ENCODE measurements at regions not wholly inside any gene's neighbourhood (a gene's known extent, or its start where the extent isn't known, plus 50 kb on each side); places are given as distances from the start of the nearest gene placed in this dataset.

DNA sequence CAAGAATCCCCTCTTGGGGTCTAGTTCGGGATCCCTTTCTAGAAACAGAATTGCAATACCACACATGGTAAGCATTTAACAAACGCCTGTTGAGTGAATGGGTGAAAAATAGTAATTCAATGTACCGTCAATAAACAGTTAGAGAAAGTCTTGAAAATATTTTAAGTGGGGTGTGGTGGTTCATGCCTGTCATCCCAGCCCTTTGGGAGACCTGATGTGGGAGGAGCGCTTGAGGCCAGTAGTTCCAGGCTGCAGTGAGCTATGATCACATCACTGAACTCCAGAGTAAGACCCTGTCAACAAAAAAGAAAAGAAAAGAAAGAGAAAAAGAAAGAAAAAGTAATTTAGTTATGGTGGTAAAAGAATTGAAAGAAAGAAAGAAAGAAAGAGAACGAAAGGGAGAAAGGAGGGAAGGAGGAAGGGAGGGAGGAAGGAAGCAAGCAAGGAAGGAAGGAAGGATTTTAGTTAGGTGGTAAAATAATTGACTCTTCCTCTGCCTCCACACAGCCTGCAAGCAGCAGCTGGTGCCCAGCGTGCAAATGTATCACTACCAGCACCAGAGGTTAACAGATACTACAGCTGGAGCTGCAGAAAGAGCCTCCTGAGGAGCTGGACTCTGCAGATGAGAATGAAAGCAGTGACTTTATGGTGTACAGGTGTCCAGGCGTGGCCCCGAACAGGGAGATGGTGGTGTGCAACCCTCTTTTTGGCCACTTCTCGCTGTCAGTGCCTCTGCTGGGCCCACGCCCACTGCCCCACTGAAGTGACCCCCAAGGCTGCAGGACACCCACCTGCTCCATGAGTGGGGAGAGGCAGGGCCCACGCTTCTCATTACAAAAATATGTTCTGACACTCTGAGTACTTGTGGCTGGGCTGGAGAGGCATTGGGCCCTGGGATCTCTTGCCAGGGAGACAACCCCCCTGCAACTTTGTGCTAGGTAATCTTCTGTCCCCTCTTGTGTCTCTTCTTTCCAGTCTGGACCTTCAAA, 135.4 kb downstream of the BAMBI start:
- DNase-seq = no peak

DNA sequence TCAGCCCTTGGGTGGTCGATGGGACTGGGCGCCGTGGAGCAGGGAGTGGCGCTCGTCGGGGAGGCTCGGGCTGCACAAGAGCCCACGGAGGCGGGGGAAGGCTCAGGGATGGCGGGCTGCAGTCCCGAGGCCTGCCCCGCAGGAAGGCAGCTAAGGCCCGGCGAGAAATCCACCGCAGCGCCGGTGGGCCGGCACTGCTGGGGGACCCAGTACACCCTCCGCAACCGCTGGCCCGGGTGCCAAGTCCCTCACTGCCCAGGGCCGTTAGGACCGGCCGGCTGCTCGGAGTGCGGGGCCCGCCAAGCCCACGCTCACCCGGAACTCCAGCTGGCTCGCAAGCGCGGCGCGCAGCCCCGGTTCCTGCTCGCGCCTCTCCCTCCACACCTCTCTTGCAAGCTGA, 138.4 kb downstream of the BAMBI start:
- DNase-seq = no peak

DNA sequence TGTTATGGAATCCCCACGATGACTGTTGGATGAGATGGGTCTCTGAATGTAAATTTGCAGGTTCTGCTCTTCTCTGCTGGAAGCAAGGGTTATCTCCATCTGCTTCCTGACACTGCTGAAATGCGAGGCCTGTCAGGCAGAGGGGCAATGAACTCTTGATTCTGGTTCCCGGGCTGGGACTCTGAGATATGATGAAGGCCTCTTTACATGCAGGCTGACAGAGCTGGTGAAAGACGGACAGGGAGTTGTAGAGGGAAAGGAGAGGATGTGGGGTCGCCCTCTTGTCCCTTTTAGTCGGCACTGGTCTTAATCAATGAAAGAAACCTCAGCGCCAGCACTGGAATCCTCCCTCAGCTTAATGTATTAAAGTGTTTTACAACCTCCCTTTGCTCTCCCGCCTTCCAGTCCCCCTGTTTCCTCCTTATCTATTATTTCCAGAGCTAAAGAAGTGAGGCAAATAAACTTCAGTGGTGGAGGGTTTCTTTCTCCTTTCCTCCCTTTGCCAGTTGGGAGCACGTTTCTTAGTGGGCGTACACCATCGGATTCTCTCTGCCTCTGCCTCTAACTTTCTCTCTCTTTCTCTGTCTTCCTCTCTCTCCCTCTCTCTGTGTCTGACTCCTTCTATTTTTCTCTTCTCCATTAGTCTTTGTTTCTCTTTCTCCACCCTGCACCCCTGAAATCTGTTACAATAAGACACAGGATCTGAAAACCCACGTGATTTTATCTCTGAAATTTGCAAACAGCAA, 145.6 kb downstream of the BAMBI start:
- no peak for DNase-seq

DNA sequence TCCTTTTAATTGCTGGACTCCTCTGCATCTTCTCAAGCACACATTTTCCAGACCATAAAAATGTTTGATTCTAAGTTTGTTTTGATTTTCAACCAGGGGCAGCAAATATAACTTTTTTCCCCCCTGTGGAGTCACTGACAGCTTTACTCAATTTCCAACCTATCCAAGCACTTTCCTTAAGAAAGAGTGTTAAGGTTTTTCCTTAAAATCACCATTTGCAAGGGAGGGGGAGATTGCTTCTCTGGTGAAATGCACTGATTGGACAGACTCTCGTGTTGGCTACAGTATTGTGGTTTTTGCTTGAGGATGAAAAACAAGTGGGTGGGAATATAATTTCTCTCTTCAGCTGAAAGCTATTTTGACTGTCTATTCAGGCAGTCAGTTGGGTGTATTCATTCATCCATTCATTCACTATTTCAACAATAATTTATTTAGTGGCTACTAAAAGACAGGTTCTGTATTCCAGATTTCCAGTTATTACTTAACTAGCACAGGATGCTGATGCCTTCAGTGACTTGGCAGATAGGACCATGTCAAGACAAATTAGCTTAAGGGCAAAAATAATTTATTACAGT, 146.3 kb downstream of the BAMBI start:
- no peak for DNase-seq

DNA sequence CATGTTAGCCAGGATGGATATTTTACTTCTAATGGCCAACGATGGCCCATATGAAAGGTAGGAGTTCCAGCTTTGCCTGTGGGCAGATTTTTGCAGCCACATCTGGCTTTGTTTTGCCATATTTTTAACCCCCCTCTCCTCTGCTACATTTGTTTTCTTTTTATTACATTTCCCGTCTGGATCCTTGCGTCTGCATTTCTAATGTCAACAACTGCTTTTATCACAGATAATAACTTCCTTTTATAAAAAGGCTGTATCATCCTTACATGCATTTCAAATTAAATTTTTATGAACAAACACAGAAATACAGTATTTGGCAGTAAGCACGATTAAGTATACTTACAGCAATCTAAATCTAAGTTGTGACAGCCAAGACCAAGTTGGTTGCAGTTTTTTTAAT, 156.0 kb downstream of the BAMBI start:
- no peak for DNase-seq

DNA sequence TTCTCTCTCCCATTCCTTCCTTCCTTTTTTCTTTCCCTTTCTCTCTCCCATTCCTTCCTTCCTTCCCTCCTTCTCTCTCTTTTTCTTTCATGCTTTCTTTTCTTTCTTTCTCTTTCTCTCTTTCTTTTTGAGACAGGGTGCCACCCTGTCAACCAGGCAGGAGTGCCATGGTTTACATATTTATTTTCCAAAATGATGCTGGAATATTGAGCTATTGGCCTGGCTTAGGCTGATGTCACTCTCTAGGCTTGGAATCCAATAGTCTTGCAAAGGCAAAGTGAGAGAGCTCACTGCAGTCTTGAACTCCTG, 159.1 kb downstream of the BAMBI start:
- DNase-seq = no peak

DNA sequence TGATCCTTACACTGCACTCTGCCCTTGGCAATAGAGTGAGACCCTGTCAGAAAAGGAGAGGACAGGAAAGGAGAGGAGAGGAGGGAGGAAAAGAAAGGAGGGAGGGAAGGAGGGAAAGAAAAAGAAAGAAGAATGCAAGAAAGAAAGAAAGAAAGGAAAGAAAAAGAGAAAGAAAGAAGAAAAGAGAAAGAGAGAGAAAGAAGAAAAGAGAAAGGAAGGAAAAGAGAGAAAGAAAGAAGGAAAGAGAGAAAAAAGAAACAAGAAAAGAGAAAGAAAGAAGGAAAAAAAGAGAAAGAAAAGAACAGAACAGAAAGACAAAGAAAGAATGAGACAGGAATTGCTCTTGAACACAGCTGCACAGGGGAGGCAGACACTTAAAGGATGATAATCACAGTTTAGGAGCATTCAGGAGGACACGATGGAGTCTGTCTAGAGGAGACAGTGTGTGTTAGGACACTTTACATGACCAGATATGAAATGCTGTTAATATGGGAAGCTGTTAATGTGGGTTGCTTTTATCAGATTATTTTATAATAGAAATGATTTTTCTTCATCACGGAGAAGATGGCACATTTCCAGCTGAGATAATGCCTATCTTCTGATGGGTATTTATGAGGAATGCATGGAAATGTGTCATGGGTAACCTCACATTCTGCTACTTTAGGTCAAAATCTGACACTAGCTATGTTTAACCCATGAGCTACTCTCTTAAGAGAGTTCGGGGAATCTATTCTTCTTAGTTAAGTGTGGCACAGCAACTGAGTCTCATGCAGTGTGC, 160.5 kb downstream of the BAMBI start:
- DNase-seq = no peak

DNA sequence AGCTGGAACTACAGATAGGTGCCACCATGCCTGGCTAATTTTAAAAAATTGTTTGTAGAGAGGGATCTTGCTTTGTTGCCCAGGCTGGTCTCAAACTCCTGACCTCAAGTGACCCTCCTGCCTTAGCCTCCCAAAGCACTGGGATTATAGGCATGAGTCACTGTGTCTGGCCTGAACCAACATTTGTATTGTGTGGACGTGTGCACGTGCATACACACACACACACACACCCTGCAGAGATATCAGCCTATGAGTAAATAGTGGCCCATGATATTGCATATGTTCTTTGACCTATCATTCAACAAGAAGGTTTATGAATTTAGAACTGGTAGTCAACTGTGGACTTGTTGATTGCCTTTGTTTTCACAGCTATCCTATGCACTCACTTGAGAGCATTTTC, 161.6 kb downstream of the BAMBI start:
- no peak for DNase-seq

DNA sequence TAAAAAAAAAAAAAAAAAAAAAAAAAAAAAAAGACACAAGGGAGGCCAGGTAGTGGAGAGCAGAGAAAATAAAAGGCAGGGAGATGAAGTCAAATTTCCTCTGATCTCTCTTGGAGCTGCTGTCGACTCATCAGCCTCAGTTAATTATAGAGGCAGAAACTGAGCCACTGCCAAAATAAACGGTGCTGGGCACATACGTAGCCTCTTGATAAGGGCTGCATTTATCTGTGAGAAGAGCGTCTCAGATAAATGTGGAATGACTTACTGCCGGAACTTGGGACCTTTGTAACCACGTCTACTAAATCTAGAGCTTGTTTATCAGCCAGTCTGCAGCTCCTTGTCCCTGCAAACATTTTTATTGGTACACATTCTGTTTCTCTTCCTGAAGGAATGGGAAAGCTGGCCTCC, 162.3 kb downstream of the BAMBI start:
- DNase-seq = no peak

DNA sequence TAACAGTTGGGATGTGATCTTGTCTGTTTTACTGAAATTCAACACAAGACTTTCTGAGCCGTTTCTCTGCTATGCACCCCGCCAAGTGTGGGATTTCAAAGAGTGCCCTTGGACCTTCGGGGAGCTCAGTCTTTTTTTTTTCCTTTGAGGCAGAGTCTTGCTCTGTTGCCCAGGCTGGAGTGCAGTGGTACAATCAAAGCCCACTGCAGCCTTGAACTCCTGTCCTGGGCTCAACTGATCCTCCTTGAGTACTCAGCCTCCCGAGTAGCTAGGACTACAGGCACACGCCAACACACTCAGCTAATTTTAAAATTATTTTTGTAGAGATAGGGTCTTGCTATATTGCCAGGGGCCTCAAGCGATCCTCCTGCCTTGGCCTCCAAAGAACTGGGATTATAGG, 162.9 kb downstream of the BAMBI start:
- DNase-seq = no peak

DNA sequence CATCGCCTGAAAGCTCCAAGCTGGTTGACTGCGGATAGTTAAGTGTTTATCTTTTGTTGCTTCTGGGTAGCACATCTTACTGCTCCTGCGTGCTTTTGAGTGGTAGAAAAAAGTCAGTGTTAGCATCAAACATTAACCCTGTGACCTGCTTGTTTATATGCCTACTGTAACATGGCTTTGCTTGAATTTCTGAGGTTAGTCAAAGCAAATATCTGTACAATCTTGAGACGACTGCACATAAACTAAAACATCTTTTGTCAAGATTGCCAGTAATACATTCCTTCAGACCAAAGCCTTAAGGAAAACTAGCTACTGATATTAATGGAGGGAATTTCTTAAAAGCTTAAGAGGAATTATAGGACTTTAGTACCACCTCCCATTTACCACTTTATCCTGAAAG, 163.7 kb downstream of the BAMBI start:
- DNase-seq = no peak

DNA sequence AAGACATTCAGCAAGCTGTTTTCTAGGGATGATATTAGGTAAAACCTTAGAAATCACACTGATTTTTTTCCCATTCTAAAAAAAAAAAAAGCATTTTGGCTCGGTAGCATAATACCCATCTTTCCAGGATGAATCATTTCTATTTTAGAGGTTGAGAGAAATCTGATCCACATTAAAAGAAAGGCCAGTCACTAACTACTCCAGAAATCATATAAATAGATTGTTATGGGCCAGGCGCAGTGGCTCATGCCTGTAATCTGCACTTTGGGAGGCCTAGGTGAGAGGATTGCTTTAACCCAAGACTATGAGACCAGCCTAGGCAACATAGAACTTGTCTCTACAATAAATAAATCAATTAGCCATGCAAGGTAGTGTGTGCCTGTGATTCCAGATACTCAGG, 164.3 kb downstream of the BAMBI start:
- no peak for DNase-seq

DNA sequence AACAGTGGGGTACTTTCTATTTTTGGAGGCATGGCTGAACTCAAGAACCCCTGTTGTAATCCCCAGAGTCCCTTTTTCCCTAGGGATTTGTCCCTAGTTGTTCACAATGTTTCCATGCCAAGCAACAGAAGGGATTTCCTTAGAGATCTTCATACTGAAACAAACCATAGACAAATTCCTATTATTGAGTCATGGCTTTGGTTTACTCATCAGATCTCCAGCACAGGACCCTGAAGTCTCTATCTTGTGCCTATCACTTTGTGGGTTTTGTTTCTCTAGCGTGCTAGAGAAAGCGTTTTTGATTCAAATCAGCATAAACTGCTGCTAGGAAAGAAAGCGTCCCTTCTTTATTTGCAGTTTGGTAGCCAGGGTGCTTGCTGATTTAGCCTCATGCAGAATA, 165.0 kb downstream of the BAMBI start:
- DNase-seq = no peak

DNA sequence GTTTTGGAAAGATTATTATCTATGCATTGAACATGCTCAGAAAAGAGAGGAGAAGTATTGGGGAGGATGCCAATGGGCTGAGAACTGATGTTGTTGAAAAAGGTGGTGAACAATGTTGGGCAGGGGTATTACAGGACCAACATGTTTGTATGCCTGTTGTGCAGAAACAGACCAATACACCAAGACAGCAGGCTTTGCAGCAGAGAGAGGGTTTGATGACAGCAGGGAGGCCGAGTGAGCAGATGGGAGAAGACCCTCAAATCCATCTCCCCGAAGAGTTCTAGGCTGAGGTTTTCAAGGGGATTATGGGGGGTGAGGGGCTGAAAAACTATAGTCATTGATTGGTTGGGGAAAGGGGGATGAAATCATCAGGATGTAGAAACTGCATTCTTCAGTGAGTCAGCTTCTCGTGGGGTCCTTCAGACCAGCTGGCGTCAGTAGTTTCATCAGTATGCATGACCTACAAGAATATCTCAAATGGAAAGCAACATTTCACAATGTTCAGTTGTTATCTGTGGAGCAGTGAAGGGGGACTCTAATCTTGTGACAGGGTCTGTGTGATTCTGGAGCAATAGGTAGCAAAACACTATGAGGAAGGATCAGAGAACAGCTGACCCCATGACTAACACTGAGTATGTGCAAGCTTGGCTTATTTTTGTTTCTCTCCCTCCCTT, 167.8 kb downstream of the BAMBI start:
- no peak for DNase-seq

DNA sequence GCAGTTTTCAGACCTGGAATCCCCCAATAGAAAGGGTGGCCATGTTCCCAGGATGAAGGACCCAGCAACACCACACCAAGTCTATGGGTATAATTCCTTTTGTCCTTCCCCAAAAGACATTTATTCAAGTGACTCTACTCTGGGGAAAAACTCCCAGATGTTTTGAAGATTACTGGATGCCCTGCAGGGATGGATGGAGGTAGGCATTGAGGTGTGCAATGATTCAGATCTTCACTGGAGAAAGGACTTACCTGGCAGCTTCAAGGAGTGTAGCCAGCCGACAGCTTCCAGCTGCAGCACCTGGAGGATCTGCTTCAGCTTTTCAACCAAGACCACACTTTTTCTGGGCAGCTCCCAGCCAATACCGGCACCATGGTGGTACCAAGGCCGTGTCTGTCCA, 172.0 kb downstream of the BAMBI start:
- DNase-seq = no peak

DNA sequence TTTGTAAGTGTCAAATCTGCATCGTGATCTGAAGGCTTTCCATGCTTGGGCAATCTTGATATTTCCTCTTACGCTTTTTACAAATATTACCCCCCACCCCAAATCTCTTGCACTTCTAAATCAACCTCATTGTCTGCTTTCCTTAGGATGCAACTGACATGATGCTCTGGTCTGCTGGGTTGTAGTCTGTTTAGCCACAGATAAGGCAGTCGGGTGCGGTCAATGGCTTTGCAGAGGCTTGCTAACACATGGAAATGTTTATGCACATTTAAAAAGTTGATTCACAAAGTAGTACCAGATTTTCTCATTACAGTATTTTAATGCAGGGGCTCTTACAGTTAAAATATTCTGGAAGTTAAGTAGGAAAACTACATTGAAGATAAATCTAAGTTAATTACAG, 172.5 kb downstream of the BAMBI start:
- DNase-seq = no peak

DNA sequence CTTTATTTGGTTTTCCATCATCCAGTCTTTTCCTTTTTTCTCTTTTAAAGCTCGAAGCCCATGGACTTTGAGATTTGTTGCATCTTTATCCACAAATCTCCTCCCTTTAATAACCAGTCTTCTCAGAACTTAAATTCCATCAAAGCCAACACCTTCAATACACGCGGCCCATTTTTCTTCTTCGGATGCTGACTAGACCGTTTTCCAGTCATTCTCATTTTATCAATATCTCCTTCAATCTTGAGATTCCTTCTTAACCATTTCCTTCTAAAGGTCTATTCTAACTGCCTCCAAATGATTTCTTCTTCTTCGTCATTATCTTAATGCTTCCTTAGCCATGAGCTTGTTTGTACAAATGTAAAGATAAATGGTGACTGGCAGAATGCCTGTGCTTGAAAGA, 173.5 kb downstream of the BAMBI start:
- no peak for DNase-seq

DNA sequence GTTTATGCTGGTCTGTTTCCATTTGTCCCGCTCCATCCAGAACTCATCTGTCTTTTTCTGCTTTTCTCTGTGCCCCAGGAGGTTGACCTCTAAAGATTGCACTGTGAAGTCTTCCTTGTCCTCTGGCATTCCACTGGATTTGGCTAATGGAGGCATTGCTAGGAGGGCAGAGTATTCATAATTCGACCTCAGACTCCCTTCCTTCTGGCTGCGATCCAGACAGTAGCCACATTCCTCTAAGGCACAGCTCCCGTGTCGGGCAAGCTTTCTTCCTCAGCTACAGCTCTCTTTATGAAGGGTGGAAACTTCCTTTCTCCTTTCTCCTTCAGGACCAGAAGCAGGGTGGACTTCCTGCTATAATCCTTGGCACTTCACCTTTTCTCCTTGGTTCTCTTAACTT, 175.9 kb downstream of the BAMBI start:
- no peak for DNase-seq

DNA sequence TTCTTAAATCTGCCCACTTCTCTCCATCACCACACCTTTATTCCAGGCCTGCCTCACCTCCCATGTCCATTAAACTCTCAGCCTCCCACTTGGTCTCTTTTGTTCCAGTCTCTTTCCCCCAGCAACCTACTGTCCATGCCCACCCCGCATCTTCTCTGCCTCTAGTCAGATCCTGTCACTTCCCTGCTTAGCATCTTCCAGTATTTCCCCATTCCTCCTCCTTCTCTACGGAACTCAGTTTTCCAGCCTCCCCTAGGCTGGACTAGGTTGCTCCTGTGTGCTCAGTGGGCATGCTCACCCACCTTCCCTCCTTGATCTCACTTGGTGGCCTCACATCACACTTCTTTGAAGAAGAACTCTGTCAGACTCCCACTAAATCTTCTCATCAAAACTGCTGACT, 179.8 kb downstream of the BAMBI start:
- DNase-seq = no peak

DNA sequence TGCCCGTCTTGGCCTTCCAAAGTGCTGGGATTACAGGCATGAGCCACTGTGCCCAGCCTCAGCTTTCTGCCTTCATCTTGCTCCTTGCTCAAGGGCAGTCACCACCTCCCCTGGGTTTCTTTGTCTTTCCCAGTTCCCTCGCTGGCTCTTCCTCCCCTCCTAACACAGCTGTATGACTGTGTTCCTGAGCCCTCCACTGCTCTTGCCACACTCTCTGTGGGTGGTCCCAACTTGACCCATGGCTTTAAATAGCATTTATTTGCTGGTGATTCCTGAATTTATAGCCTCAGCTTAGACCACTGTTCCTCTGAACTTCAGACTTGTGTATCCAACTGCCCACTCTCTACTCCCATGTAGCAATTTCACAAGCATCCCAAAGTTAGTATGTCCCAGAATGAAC, 181.3 kb downstream of the BAMBI start:
- DNase-seq = no peak

DNA sequence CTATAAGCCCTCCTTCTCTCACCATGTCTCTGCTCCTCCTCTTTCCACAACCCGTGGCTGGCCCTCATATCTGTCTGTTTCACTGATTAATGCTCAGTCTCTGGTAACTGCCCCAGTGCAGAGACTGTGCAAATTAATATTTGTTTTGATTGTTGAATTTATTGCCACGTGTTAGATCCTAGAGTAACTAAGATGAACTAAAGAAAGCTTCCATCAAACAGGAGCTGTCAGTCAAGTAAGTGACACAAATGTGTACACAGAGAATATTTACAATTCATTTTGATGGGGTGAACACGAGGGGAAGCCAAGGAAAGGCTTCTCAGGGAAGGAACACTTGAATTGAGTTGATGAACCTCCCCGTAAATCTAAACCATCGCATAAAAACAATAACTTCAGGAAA, 182.5 kb downstream of the BAMBI start:
- DNase-seq = no peak

DNA sequence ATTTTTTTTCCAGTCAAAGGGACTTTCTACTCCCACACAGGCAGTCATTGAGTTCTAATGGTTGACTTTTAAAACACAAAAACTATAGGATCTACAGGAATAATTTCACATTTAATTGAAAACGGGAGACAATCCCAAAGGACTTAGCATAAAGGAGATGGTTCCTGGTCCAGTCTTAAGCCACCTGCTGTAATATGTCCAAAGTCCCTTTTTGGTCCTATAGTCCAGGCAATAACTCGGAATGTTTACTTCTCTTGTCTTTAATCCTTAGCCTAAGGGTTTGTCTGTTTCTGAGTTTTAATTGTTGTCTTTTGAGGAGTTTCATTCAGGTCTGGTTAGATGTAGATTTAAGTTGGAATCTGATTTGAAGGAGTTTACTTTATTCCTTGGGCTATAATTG, 184.9 kb downstream of the BAMBI start:
- no peak for DNase-seq
